ENCODE measurements at regions not wholly inside any gene's neighbourhood (a gene's known extent, or its start where the extent isn't known, plus 50 kb on each side); places are given as distances from the start of the nearest gene placed in this dataset.

DNA sequence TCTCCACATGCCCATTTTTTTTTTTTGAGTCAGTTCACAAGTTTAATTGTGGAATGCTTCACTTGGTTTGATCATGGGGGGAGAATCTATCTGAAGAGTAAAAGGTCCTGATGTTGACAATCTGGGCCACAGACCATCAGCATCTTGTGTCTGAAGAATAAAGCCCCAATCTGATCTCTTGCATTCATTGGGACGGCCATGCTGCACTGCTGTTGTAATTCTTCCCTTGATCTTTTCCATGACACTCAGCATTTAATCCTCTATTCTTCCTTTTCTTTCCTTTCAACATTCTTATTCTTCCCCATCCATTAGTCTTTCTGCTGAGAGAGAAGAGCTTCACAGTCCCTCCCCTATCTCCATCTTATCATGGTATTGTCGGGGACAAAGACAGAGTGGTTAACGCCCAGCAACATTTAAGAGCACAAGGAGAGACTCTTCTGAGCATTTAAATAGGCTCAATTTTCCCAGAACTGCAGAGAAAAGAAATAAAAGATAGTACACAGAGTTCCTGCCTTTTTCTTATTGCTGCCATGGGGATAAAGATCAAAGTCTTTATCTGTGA lies 1157.3 kb downstream of the SORCS3 start:
- intact Hi-C loops (cut with micrococcal nuclease; ENCODE audit: unreplicated experiment), result loop anchor here (5.0 kb wide), 1 partner anchor 379 kb away; no protein-coding TSS in a partner anchor

DNA sequence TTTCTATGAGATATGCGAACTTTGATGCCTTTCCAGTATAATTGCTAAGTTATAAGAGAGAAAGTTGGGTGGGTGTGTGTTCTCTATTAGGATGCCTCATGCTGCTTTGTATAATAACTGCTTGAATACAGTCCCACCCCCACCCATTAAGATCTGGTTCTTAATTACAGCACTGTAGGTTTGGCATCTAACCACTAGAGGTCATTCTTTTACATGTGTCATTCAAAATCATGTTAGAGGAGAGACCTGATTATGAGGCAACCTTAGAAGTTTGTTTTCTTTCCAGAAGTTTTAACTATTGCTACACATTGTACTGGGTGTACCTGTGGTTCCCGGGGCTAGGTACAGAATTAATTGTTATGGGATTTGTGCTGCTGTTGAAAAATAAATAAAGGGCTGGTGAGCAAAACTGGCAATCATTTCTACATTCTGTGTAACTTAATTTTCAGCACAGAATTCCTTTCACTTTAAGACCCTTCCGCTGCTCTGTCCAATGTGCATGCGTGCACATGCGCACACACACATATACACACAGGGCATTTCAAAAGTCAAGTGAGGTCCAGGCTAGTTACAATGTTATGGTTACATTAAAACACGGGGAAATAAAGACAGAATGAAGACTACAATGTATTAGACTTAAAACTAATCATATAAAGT lies 1156.3 kb downstream of the SORCS3 start:
- Histone ChIP-seq H3K4me3 (ENCODE audit: low read depth, low read length, poor library complexity, severe bottlenecking) (no peak overlapping the region), H3K27ac (ENCODE audit: low read depth, low read length, poor library complexity, severe bottlenecking) (no peak overlapping the region), H3K79me2 (ENCODE audit: insufficient read depth, low read depth, low read length) (no peaks in the 10 kb centered on the region), H3K4me1 (ENCODE audit: insufficient read depth, low read length, poor library complexity, severe bottlenecking) (no peaks in the 10 kb centered on the region), H3K9me3 (ENCODE audit: low read length) (no peaks in the 10 kb centered on the region), H3K4me2 (ENCODE audit: low read length) (no peak overlapping the region), H2AFZ (ENCODE audit: low read length) (no peak overlapping the region), H3K9me2 (ENCODE audit: insufficient read depth, low read length) (no peaks in the 10 kb centered on the region), H4K20me1 (ENCODE audit: insufficient read depth, low read length) (no peaks in the 10 kb centered on the region), H3K36me3 (ENCODE audit: insufficient read depth, low read length) (no peaks in the 10 kb centered on the region)
- no TSS peak for BruUV-seq (replicated peaks)
- intact Hi-C loops (cut with micrococcal nuclease; ENCODE audit: unreplicated experiment), result loop anchor here (5.0 kb wide), 1 partner anchor 380 kb away; no protein-coding TSS in a partner anchor
- DNase-seq (ENCODE audit: low spot score), result peak; percentile 34
- POLR2A ChIA-PET, result no interaction called here
- CTCF ChIA-PET (ENCODE audit: unreplicated experiment), result no interaction called here
- TF ChIP-seq, protein P1, sequence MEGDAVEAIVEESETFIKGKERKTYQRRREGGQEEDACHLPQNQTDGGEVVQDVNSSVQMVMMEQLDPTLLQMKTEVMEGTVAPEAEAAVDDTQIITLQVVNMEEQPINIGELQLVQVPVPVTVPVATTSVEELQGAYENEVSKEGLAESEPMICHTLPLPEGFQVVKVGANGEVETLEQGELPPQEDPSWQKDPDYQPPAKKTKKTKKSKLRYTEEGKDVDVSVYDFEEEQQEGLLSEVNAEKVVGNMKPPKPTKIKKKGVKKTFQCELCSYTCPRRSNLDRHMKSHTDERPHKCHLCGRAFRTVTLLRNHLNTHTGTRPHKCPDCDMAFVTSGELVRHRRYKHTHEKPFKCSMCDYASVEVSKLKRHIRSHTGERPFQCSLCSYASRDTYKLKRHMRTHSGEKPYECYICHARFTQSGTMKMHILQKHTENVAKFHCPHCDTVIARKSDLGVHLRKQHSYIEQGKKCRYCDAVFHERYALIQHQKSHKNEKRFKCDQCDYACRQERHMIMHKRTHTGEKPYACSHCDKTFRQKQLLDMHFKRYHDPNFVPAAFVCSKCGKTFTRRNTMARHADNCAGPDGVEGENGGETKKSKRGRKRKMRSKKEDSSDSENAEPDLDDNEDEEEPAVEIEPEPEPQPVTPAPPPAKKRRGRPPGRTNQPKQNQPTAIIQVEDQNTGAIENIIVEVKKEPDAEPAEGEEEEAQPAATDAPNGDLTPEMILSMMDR (conservative IDR thresholded peaks at IDR 0.05; ENCODE audit: low read length), result peak; percentile 79
- no peak for TF ChIP-seq EZH2phosphoT487 (IDR thresholded peaks at IDR 0.05; ENCODE audit: borderline replicate concordance, low read depth, low read length)

More for the DNA sequence above, 1157.3 kb downstream of the SORCS3 start:
- no peak overlapping the region for H3K4me3 ChIP-seq (ENCODE audit: low read depth, low read length, poor library complexity, severe bottlenecking)
- no TSS peak for BruUV-seq (replicated peaks)
- H2AFZ ChIP-seq (ENCODE audit: low read length), result no peak overlapping the region
- DNase-seq (ENCODE audit: low spot score), result no peak
- no peaks in the 10 kb centered on the region for H3K9me3 ChIP-seq (ENCODE audit: low read length)
- no peaks in the 10 kb centered on the region for H4K20me1 ChIP-seq (ENCODE audit: insufficient read depth, low read length)
- TF ChIP-seq EZH2phosphoT487 (IDR thresholded peaks at IDR 0.05; ENCODE audit: borderline replicate concordance, low read depth, low read length), result no peak
- TF ChIP-seq, protein P1 (conservative IDR thresholded peaks at IDR 0.05; ENCODE audit: low read length), result no peak
- CTCF ChIA-PET (ENCODE audit: unreplicated experiment), result no interaction called here
- H3K36me3 ChIP-seq (ENCODE audit: insufficient read depth, low read length), result no peaks in the 10 kb centered on the region
- POLR2A ChIA-PET, result no interaction called here
- no peak overlapping the region for H3K4me2 ChIP-seq (ENCODE audit: low read length)
- H3K9me2 ChIP-seq (ENCODE audit: insufficient read depth, low read length), result no peaks in the 10 kb centered on the region
- no peak overlapping the region for H3K27ac ChIP-seq (ENCODE audit: low read depth, low read length, poor library complexity, severe bottlenecking)
- no peaks in the 10 kb centered on the region for H3K79me2 ChIP-seq (ENCODE audit: insufficient read depth, low read depth, low read length)
- H3K4me1 ChIP-seq (ENCODE audit: insufficient read depth, low read length, poor library complexity, severe bottlenecking), result no peaks in the 10 kb centered on the region

DNA sequence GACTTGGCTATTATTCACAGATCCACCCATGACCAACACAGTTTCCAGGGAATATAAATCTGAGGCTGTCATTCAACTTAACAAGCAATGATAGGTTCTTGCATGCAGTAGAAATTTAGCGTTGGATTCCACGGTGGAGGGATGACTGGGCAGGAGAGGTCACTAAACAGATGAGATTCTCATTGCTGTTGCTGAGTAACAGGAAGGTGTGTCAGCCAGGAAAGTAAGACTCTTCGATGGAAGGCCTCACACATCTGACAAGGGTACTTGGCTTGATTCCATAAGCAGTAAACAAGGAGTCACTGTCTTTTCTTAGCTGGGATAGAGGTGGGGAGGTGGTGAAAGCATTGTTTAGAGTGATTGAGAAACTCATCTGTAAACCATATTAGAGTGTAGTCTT lies 1152.0 kb downstream of the SORCS3 start:
- no peak for DNase-seq (ENCODE audit: low spot score)
- Histone ChIP-seq H3K79me2 (ENCODE audit: insufficient read depth, low read depth, low read length) (no peaks in the 10 kb centered on the region), H3K4me3 (ENCODE audit: low read depth, low read length, poor library complexity, severe bottlenecking) (no peak overlapping the region), H4K20me1 (ENCODE audit: insufficient read depth, low read length) (no peaks in the 10 kb centered on the region), H3K27ac (ENCODE audit: low read depth, low read length, poor library complexity, severe bottlenecking) (no peak overlapping the region), H3K9me2 (ENCODE audit: insufficient read depth, low read length) (no peaks in the 10 kb centered on the region), H2AFZ (ENCODE audit: low read length) (no peak overlapping the region), H3K9me3 (ENCODE audit: low read length) (no peaks in the 10 kb centered on the region), H3K4me1 (ENCODE audit: insufficient read depth, low read length, poor library complexity, severe bottlenecking) (no peaks in the 10 kb centered on the region), H3K4me2 (ENCODE audit: low read length) (no peak overlapping the region), H3K36me3 (ENCODE audit: insufficient read depth, low read length) (no peaks in the 10 kb centered on the region)
- POLR2A ChIA-PET, result no interaction called here
- no TSS peak for BruUV-seq (replicated peaks)
- TF ChIP-seq EZH2phosphoT487 (IDR thresholded peaks at IDR 0.05; ENCODE audit: borderline replicate concordance, low read depth, low read length), result no peak
- TF ChIP-seq, protein P1 (conservative IDR thresholded peaks at IDR 0.05; ENCODE audit: low read length), result no peak
- CTCF ChIA-PET (ENCODE audit: unreplicated experiment), result no interaction called here
- intact Hi-C loops (cut with micrococcal nuclease; ENCODE audit: unreplicated experiment), result no loop called here
